Thymus (tissue), 11 donors: ENCODE measurements at regions not wholly inside any gene's neighbourhood (a gene's known extent, or its start where the extent isn't known, plus 50 kb on each side); places are given as distances from the start of the nearest gene placed in this dataset.
"Not testable (repeated sequence)": the region's sequence is repeated elsewhere in the genome, so short reads cannot be mapped to it uniquely, and the experiment has no call there.

Experiments used
- DNase-seq, 9 donors: peaks; one replicate each; pipeline ENCODE4 v3.0.0-alpha.2; 2013; ENCODE audit warnings: low spot score in 9 of 9, low read depth in 6 of 9, missing footprints in 1 of 9
- H3K27ac ChIP-seq, 2 donors: one replicate each; pipeline ENCODE4 v1.5.1; 2013; ENCODE audit warnings: control low read depth in 1 of 2, low read depth in 1 of 2, low read length in 1 of 2, mild to moderate bottlenecking in 1 of 2, moderate library complexity in 1 of 2
- H3K27me3 ChIP-seq, 2 donors: one replicate each; pipeline ENCODE4 v1.5.1; 2013; ENCODE audit warnings: low read length in 1 of 2; ENCODE audit not compliant: control insufficient read depth in 2 of 2, insufficient read depth in 1 of 2
- H3K36me3 ChIP-seq, 2 donors: one replicate each; pipeline ENCODE4 v1.5.1; 2013; ENCODE audit warnings: low read length in 1 of 2, mild to moderate bottlenecking in 1 of 2, moderate library complexity in 1 of 2; ENCODE audit not compliant: control insufficient read depth in 2 of 2, insufficient read depth in 2 of 2
- H3K4me1 ChIP-seq, 2 donors: one replicate each; pipeline ENCODE4 v1.5.1; 2013; ENCODE audit warnings: low read length in 2 of 2; ENCODE audit not compliant: control insufficient read depth in 2 of 2, insufficient read depth in 2 of 2
- H3K4me3 ChIP-seq, 2 donors: one replicate each; pipeline ENCODE4 v1.5.1; 2013; ENCODE audit warnings: low read length in 2 of 2, control low read depth in 1 of 2, mild to moderate bottlenecking in 1 of 2
- H3K9me3 ChIP-seq, 2 donors: one replicate each; pipeline ENCODE4 v1.5.1; 2013; ENCODE audit warnings: low read length in 1 of 2, mild to moderate bottlenecking in 1 of 2; ENCODE audit not compliant: control insufficient read depth in 2 of 2, insufficient read depth in 1 of 2
- WGBS: extraction: QIAGEN DNeasy Blood & Tissue Kit; methylation state at CpG from one replicate; pipeline ENCODE4 v1.1.7; 2013; 5-methylcytosine and 5-hydroxymethylcytosine counted together
- donor health status: healthy.

DNA sequence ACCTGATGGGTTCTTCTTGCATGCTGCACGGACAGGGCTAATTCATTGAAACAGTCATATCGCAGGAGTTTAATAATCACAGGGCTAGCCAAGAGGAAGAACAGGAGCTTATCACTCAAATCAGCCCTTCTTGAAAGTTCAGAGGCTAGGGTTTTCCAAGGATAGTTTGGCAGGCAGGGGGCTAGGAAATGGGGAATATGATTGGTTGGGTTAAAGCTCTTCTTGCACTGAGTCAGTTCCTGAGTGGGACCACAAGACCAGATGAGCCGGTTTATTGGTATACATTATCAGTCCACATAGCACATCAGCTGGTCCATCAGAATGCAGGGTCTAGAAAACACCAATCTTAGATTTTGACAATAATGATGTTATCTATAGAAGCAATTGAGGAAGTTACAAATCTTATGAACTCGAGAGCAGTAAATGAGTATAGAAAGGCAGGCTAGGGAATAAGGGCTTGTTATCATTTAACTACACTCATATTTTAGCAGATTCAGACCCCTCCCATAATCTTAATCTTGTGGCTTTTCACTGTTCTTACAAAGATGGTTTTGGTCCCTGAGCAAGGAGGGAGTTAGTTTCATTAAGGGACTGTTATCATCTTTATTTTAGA is 58.1 kb upstream of the SLC25A36 start:
- Histone ChIP-seq H3K27me3 (no peaks in the 10 kb centered on the region), H3K27ac (no peak overlapping the region), H3K4me3 (no peak overlapping the region), H3K36me3 (no peaks in the 10 kb centered on the region), H3K9me3 (peaks cover 0 to 6% of the 10 kb centered on the region in 2 donors), H3K4me1 (no peaks in the 10 kb centered on the region)
- no peak for DNase-seq
- WGBS = 47% methylated on average over 4 of the region's 4 CpGs

DNA sequence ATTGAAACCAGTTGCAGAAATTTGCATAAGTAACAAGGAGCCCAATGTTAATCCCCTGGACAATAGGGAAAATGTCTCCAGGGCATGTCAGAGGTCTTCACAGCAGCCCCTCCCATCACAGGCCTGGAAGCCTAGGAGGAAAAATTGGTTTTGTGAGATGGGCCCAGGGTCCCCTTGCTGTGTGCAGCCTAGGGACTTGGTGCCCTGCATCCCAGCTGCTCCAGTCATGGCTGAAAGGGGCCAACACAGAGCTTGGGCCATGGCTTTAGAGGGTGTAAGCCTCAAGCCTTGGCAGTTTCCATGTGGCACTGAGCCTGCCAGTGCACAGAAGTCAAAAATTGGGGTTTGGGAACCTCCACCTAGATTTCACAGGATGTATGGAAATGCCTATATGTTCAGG is 55.9 kb upstream of the SLC25A36 start:
- H3K9me3 ChIP-seq, H3K27ac ChIP-seq, DNase-seq, H3K27me3 ChIP-seq, H3K4me1 ChIP-seq, H3K36me3 ChIP-seq, H3K4me3 ChIP-seq: not testable (repeated sequence)
